PC-3 (cell line): ENCODE measurements at regions not wholly inside any gene's neighbourhood (a gene's known extent, or its start where the extent isn't known, plus 50 kb on each side); places are given as distances from the start of the nearest gene placed in this dataset.

ENCODE experiments used
- CTCF ChIP-seq: fragments of 300-600 bp; sonication (generic); conservative IDR thresholded peaks from 2 replicates; pipeline ENCODE4 v1.5.1; 2017; ENCODE audit warnings: antibody characterized with exemption, low read depth, mild to moderate bottlenecking, low read length
- EZH2phosphoT487 ChIP-seq: fragments of 300-600 bp; sonication (generic); IDR thresholded peaks from 2 replicates; pipeline ENCODE4 v1.6.1; 2018; ENCODE audit warnings: mild to moderate bottlenecking, antibody characterized with exemption, low read length, borderline replicate concordance

GRCh38 chr12:90569685-90570084 is 385.3 kb downstream of the CCER1 start:
- TF ChIP-seq CTCF (no peak), EZH2phosphoT487 (no peak)
